ELR (cell line): ENCODE measurements at regions not wholly inside any gene's neighbourhood (a gene's known extent, or its start where the extent isn't known, plus 50 kb on each side); places are given as distances from the start of the nearest gene placed in this dataset.

Experiments used
- DNase-seq: peaks from one replicate; pipeline ENCODE4 v3.0.0-alpha.2; 2015; ENCODE audit warnings: low read depth

- peak; percentile 38 for DNase-seq
These were observed 93.1 kb downstream of the RHOB start for GRCh38 chr2:20539776-20540586.

- DNase-seq, result no peak
These were observed 93.9 kb downstream of the RHOB start for GRCh38 chr2:20540587-20541293.

- DNase-seq, result no peak
These were observed 94.4 kb downstream of the RHOB start for GRCh38 chr2:20541294-20541640.

GRCh38 chr2:20541651-20542050 lies 94.8 kb downstream of the RHOB start:
- DNase-seq, result no peak

- DNase-seq, result no peak
These were observed 95.4 kb downstream of the RHOB start for GRCh38 chr2:20542269-20542668.

GRCh38 chr2:20542746-20543468 lies 96.0 kb downstream of the RHOB start:
- no peak for DNase-seq

- DNase-seq, result no peak
These were observed 96.7 kb downstream of the RHOB start for GRCh38 chr2:20543469-20544152.

- DNase-seq, result no peak
These were observed 97.4 kb downstream of the RHOB start for GRCh38 chr2:20544153-20544747.

GRCh38 chr2:20549144-20549543 lies 101.8 kb downstream of the HS1BP3 start:
- no peak for DNase-seq

GRCh38 chr2:20549691-20550348 lies 101.1 kb downstream of the HS1BP3 start:
- no peak for DNase-seq

- no peak for DNase-seq
These were observed 99.5 kb downstream of the HS1BP3 start for GRCh38 chr2:20551260-20551944.

GRCh38 chr2:20551945-20552328 lies 99.0 kb downstream of the HS1BP3 start:
- DNase-seq, result no peak

GRCh38 chr2:20552847-20553246 lies 98.1 kb downstream of the HS1BP3 start:
- DNase-seq, result no peak

- DNase-seq, result no peak
These were observed 97.3 kb downstream of the HS1BP3 start for GRCh38 chr2:20553580-20553979.

GRCh38 chr2:20555954-20556353 lies 94.9 kb downstream of the HS1BP3 start:
- DNase-seq, result no peak

GRCh38 chr2:20556756-20557155 lies 94.1 kb downstream of the HS1BP3 start:
- DNase-seq, result no peak

GRCh38 chr2:20557226-20557625 lies 93.7 kb downstream of the HS1BP3 start:
- DNase-seq, result no peak

GRCh38 chr2:20557635-20558034 lies 93.3 kb downstream of the HS1BP3 start:
- DNase-seq, result no peak

GRCh38 chr2:20558391-20559150 lies 92.3 kb downstream of the HS1BP3 start:
- no peak for DNase-seq

GRCh38 chr2:20559277-20559676 lies 91.6 kb downstream of the HS1BP3 start:
- DNase-seq, result no peak
